ENCODE measurements at regions not wholly inside any gene's neighbourhood (a gene's known extent, or its start where the extent isn't known, plus 50 kb on each side); places are given as distances from the start of the nearest gene placed in this dataset.

DNA sequence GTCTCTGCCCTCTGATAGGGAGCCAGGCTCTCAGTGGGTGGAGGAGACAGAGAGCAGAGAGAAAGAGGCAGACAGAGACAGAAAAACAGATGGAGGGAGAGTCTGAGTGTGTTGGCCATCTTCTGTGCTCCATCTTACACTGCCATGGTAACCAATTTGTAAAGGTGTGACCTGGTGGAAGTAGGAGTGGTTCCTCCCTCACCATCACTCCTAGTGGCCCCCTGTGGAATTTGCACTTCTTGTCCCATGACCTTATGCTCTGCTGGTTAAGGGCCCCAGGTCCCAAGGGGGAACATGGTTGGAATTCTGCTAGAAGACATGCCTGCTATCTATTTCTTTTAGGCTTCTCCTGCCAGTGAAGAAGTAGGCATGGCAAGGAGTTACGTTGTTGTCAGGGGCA lies 376.7 kb upstream of the CCDC196 start:
- ATAC-seq (no peak), FAIRE-seq (no peak), DNase-seq (ENCODE audit: low read depth, low spot score) (no peak)
- ChIA-PET SMC1A (ENCODE audit: uncharacterized antibody, unreplicated experiment) (no interaction called here), CTCF (interaction anchor here (0.6 kb wide), 1 partner anchor 19 kb away, joined by 3 read pairs; no protein-coding TSS in a partner anchor), POLR2A (no interaction called here), RAD21 (ENCODE audit: unreplicated experiment) (no interaction called here)
- in situ Hi-C loops (cut with MboI) (no loop called here), intact Hi-C loops (cut with micrococcal nuclease; ENCODE audit: unreplicated experiment) (no loop called here)
- H3K36me3 ChIP-seq (ENCODE audit: control insufficient read depth in 2 of 2, insufficient read depth in 2 of 2, low read length in 1 of 2), result no peaks in the 10 kb centered on the region
- H3K4me1 ChIP-seq (ENCODE audit: control insufficient read depth, insufficient read depth, low read length), result no peaks in the 10 kb centered on the region
- no peak overlapping the region for H3K9ac ChIP-seq (ENCODE audit: control insufficient read depth, insufficient read depth, low read length)
- no peak overlapping the region for H3K27ac ChIP-seq (ENCODE audit: control insufficient read depth, insufficient read depth)
- TF ChIP-seq TCF7 (IDR thresholded peaks at IDR 0.05; ENCODE audit: borderline replicate concordance) (no peak), IKZF2 (IDR thresholded peaks at IDR 0.05) (no peak), YBX1 (IDR thresholded peaks at IDR 0.05) (no peak), TBL1XR1 (IDR thresholded peaks at IDR 0.05; ENCODE audit: low read depth, low read length) (no peak), MXI1 (IDR thresholded peaks at IDR 0.05; ENCODE audit: low read depth, low read length) (no peak), NFXL1 (IDR thresholded peaks at IDR 0.05; ENCODE audit: borderline replicate concordance) (no peak), BACH1 (IDR thresholded peaks at IDR 0.05; ENCODE audit: borderline replicate concordance) (no peak), BCL11A (IDR thresholded peaks at IDR 0.05; ENCODE audit: low read depth, low read length) (no peak), EED (IDR thresholded peaks at IDR 0.05; ENCODE audit: low read depth) (no peak), ATF7 (IDR thresholded peaks at IDR 0.05; ENCODE audit: low read depth) (no peak), HDAC6 (IDR thresholded peaks at IDR 0.05; ENCODE audit: unreplicated experiment) (no peak), HDGF (IDR thresholded peaks at IDR 0.05) (no peak)
- TF ChIP-seq, protein P1, sequence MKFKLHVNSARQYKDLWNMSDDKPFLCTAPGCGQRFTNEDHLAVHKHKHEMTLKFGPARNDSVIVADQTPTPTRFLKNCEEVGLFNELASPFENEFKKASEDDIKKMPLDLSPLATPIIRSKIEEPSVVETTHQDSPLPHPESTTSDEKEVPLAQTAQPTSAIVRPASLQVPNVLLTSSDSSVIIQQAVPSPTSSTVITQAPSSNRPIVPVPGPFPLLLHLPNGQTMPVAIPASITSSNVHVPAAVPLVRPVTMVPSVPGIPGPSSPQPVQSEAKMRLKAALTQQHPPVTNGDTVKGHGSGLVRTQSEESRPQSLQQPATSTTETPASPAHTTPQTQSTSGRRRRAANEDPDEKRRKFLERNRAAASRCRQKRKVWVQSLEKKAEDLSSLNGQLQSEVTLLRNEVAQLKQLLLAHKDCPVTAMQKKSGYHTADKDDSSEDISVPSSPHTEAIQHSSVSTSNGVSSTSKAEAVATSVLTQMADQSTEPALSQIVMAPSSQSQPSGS (IDR thresholded peaks at IDR 0.05; ENCODE audit: low read length), result no peak
- TF ChIP-seq, protein P2, sequence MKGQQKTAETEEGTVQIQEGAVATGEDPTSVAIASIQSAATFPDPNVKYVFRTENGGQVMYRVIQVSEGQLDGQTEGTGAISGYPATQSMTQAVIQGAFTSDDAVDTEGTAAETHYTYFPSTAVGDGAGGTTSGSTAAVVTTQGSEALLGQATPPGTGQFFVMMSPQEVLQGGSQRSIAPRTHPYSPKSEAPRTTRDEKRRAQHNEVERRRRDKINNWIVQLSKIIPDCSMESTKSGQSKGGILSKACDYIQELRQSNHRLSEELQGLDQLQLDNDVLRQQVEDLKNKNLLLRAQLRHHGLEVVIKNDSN (IDR thresholded peaks at IDR 0.05; ENCODE audit: borderline replicate concordance, extremely low read length, insufficient read depth, low read depth, low read length), result no peak
- TF ChIP-seq, protein P3, sequence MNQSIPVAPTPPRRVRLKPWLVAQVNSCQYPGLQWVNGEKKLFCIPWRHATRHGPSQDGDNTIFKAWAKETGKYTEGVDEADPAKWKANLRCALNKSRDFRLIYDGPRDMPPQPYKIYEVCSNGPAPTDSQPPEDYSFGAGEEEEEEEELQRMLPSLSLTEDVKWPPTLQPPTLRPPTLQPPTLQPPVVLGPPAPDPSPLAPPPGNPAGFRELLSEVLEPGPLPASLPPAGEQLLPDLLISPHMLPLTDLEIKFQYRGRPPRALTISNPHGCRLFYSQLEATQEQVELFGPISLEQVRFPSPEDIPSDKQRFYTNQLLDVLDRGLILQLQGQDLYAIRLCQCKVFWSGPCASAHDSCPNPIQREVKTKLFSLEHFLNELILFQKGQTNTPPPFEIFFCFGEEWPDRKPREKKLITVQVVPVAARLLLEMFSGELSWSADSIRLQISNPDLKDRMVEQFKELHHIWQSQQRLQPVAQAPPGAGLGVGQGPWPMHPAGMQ (IDR thresholded peaks at IDR 0.05; ENCODE audit: borderline replicate concordance), result no peak
- WGBS (ENCODE audit: insufficient coverage, insufficient replicate concordance, low lambda C conversion rate, missing lambda C conversion rate), result 0% methylated on average over 1 of the region's 1 CpG
- H3K9me3 ChIP-seq (replicated peaks; ENCODE audit: control insufficient read depth, insufficient read depth, low read length), result no peaks in the 10 kb centered on the region; the same call in 2 of the 3 replicates
- no peak overlapping the region for H3K4me2 ChIP-seq (ENCODE audit: control insufficient read depth, insufficient read depth)
- no TSS peak for BruUV-seq (replicated peaks)
- H3K27me3 ChIP-seq (replicated peaks in 1 of 2; ENCODE audit: control insufficient read depth in 2 of 2, insufficient read depth in 2 of 2, low read length in 1 of 2), result no peaks in the 10 kb centered on the region
- no peaks in the 10 kb centered on the region for H4K20me1 ChIP-seq (ENCODE audit: control insufficient read depth, insufficient read depth)
- H3K4me3 ChIP-seq, result no peak overlapping the region
- no peaks in the 10 kb centered on the region for H3K79me2 ChIP-seq (ENCODE audit: control insufficient read depth, insufficient read depth, low read length)
- no peak overlapping the region for H2AFZ ChIP-seq (ENCODE audit: control insufficient read depth, low read depth, low read length)

Measured in GM12878 (cell line).